HepG2 (cell line): ENCODE measurements at regions not wholly inside any gene's neighbourhood (a gene's known extent, or its start where the extent isn't known, plus 50 kb on each side); places are given as distances from the start of the nearest gene placed in this dataset.

Source experiments
- ASH2L ChIP-seq: fragments of 300-600, 200-600 bp; sonication (generic); IDR thresholded peaks from 2 replicates; pipeline ENCODE4 v1.7.0; 2017; ENCODE audit warnings: low read depth, mild to moderate bottlenecking, moderate library complexity, mixed read lengths, low read length; ENCODE audit not compliant: insufficient read length
- CTCF ChIP-seq: sonication (generic); formaldehyde crosslinking; IDR thresholded peaks from 2 replicates; pipeline ENCODE4 v1.5.0; 2020; ENCODE audit warnings: mild to moderate bottlenecking, missing genetic modification reagents, moderate library complexity
- JUNB ChIP-seq: sonication (generic); formaldehyde crosslinking; IDR thresholded peaks from 2 replicates; pipeline ENCODE4 v1.8.0; 2022; ENCODE audit warnings: missing genetic modification reagents, mild to moderate bottlenecking, borderline replicate concordance
- MYC ChIP-seq: sonication (generic); formaldehyde crosslinking; IDR thresholded peaks from 2 replicates; pipeline ENCODE4 v1.9.0; 2021; ENCODE audit warnings: missing genetic modification reagents, borderline replicate concordance
- NFYB ChIP-seq: sonication (generic); formaldehyde crosslinking; IDR thresholded peaks from 2 replicates; pipeline ENCODE4 v1.4.0; 2020; ENCODE audit warnings: missing genetic modification reagents
- POLR2AphosphoS5 ChIP-seq: IDR thresholded peaks from 2 replicates; pipeline ENCODE4 v1.6.1; 2012; ENCODE audit warnings: low read depth, low read length
- RNF219 ChIP-seq: sonication (generic); formaldehyde crosslinking; IDR thresholded peaks from 2 replicates; pipeline ENCODE4 v1.5.0; 2020; ENCODE audit warnings: mild to moderate bottlenecking, missing genetic modification reagents
- TBP ChIP-seq: sonication (generic); formaldehyde crosslinking; IDR thresholded peaks from 2 replicates; pipeline ENCODE4 v1.5.0; 2020; ENCODE audit warnings: missing genetic modification reagents
- TCF7L2 ChIP-seq: IDR thresholded peaks from 2 replicates; pipeline ENCODE4 v1.6.1; 2011; ENCODE audit warnings: mild to moderate bottlenecking, low read depth, low read length, moderate library complexity
- ZNF274 ChIP-seq: sonication (generic); formaldehyde crosslinking; IDR thresholded peaks from 2 replicates; pipeline ENCODE4 v1.5.1; 2020; ENCODE audit warnings: mild to moderate bottlenecking, missing genetic modification reagents
- ZNF569 ChIP-seq: sonication (generic); formaldehyde crosslinking; IDR thresholded peaks from 2 replicates; pipeline ENCODE4 v1.5.0; 2020; ENCODE audit warnings: mild to moderate bottlenecking, missing genetic modification reagents, moderate library complexity, borderline replicate concordance
- TF ChIP-seq, protein P1 (sequence below): sonication (generic); formaldehyde crosslinking; IDR thresholded peaks from 2 replicates; pipeline ENCODE4 v1.4.0; 2020; ENCODE audit warnings: mild to moderate bottlenecking, missing genetic modification reagents
- TF ChIP-seq, protein P2 (sequence below): sonication (generic); formaldehyde crosslinking; IDR thresholded peaks from 2 replicates; pipeline ENCODE4 v1.5.1; 2020; ENCODE audit warnings: mild to moderate bottlenecking, missing genetic modification reagents

GRCh38 chr6:53399027-53399344 lies 50.2 kb upstream of the ELOVL5 start:
- TF ChIP-seq POLR2AphosphoS5 = no peak
- no peak for TF ChIP-seq ASH2L
- no peak for TF ChIP-seq ZNF274 (CRISPR knock-in tag)
- TF ChIP-seq, protein P1, sequence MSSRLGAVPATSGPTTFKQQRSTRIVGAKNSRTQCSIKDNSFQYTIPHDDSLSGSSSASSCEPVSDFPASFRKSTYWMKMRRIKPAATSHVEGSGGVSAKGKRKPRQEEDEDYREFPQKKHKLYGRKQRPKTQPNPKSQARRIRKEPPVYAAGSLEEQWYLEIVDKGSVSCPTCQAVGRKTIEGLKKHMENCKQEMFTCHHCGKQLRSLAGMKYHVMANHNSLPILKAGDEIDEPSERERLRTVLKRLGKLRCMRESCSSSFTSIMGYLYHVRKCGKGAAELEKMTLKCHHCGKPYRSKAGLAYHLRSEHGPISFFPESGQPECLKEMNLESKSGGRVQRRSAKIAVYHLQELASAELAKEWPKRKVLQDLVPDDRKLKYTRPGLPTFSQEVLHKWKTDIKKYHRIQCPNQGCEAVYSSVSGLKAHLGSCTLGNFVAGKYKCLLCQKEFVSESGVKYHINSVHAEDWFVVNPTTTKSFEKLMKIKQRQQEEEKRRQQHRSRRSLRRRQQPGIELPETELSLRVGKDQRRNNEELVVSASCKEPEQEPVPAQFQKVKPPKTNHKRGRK (CRISPR knock-in tag) = no peak
- TF ChIP-seq TCF7L2 = no peak
- TF ChIP-seq TBP (CRISPR knock-in tag) = no peak
- no peak for TF ChIP-seq JUNB (CRISPR knock-in tag)
- TF ChIP-seq NFYB (CRISPR knock-in tag) = no peak
- TF ChIP-seq RNF219 (CRISPR knock-in tag) = no peak
- TF ChIP-seq ZNF569 = no peak
- no peak for TF ChIP-seq CTCF (CRISPR knock-in tag)
- TF ChIP-seq, protein P2, sequence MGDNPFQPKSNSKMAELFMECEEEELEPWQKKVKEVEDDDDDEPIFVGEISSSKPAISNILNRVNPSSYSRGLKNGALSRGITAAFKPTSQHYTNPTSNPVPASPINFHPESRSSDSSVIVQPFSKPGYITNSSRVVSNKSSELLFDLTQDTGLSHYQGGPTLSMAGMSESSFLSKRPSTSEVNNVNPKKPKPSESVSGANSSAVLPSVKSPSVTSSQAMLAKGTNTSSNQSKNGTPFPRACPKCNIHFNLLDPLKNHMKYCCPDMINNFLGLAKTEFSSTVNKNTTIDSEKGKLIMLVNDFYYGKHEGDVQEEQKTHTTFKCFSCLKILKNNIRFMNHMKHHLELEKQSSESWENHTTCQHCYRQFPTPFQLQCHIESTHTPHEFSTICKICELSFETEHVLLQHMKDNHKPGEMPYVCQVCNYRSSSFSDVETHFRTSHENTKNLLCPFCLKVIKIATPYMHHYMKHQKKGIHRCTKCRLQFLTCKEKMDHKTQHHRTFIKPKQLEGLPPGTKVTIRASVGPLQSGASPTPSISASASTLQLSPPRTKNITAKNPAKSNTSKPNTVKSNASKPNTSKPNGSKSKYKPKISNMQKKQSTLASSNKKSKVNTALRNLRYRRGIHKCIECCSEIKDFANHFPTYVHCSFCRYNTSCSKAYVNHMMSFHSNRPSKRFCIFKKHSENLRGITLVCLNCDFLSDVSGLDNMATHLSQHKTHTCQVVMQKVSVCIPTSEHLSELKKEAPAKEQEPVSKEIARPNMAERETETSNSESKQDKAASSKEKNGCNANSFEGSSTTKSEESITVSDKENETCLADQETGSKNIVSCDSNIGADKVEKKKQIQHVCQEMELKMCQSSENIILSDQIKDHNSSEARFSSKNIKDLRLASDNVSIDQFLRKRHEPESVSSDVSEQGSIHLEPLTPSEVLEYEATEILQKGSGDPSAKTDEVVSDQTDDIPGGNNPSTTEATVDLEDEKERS (CRISPR knock-in tag) = no peak
- TF ChIP-seq MYC (CRISPR knock-in tag) = no peak
